Ovary (tissue), 3 donors: ENCODE measurements at regions not wholly inside any gene's neighbourhood (a gene's known extent, or its start where the extent isn't known, plus 50 kb on each side); places are given as distances from the start of the nearest gene placed in this dataset.

Experiments
- CTCF ChIP-seq, 3 donors: fragments of 450-650 bp in 2 of 3; fragments of 200-600 bp in 1 of 3; IDR thresholded peaks; one replicate each; pipeline versions ENCODE4 v1.5.1 to v1.8.0; 2016 to 2022; ENCODE audit warnings: antibody characterized with exemption in 3 of 3, mild to moderate bottlenecking in 1 of 3
- POLR2A ChIP-seq: fragments of 450-650 bp; IDR thresholded peaks from one replicate; pipeline ENCODE4 v1.6.1; 2017; ENCODE audit warnings: antibody characterized with exemption, mild to moderate bottlenecking, moderate library complexity
- donor health status: DM: no; HTN: no; CAD: no.

GRCh38 chr6:169109411-169110220 is 144.0 kb downstream of the THBS2 start:
- no peak for TF ChIP-seq CTCF (IDR thresholded peaks at IDR 0.05)
- TF ChIP-seq POLR2A: no peak
